ENCODE measurements at regions not wholly inside any gene's neighbourhood (a gene's known extent, or its start where the extent isn't known, plus 50 kb on each side); places are given as distances from the start of the nearest gene placed in this dataset.

DNA sequence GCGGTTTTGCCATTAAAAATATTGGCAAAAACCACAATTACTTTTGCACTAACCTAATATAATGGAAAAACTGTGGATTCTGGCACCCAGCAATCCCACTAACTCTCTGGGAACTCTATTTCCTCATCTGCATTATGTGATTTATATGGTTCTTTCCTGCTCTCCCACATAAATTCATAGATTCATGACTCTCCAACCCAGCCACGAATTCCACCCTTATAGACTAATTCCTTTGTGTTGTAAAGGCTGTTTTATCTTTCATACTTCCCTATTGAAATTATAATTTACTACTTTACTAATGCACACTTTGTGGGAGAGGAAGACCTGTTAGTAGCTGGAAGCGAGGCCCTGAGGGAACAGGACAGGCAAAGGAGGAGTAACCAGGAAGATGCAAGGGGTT is 88.4 kb upstream of the GNAO1 start:
- peaks cover 2% of the 10 kb centered on the region; the same call in 1 of the 2 replicates for H3K27me3 ChIP-seq (ENCODE audit: control insufficient read depth, low read length)
- no peaks in the 10 kb centered on the region for H4K20me1 ChIP-seq (ENCODE audit: control insufficient read depth, insufficient read depth, low read depth, low read length)
- H3K4me2 ChIP-seq (ENCODE audit: low read length): no peak overlapping the region
- no peak overlapping the region for H3K4me3 ChIP-seq (ENCODE audit: low read length)
- H3K79me2 ChIP-seq (ENCODE audit: control insufficient read depth, low read length): no peaks in the 10 kb centered on the region
- H3K9me3 ChIP-seq (ENCODE audit: control insufficient read depth, insufficient read depth, low read length): no peaks in the 10 kb centered on the region
- H3K36me3 ChIP-seq (ENCODE audit: control insufficient read depth, low read length): no peaks in the 10 kb centered on the region
- H3K4me1 ChIP-seq (ENCODE audit: control insufficient read depth, low read length): no peaks in the 10 kb centered on the region
- no peaks in the 10 kb centered on the region for H3K9me2 ChIP-seq (replicated peaks; ENCODE audit: control insufficient read depth, low read length)
- H3F3A ChIP-seq (ENCODE audit: control insufficient read depth, insufficient read depth): no peaks in the 10 kb centered on the region
- no peak for TF ChIP-seq EZH2phosphoT487 (IDR thresholded peaks at IDR 0.05; ENCODE audit: borderline replicate concordance, low read length)
- TF ChIP-seq, protein P1, sequence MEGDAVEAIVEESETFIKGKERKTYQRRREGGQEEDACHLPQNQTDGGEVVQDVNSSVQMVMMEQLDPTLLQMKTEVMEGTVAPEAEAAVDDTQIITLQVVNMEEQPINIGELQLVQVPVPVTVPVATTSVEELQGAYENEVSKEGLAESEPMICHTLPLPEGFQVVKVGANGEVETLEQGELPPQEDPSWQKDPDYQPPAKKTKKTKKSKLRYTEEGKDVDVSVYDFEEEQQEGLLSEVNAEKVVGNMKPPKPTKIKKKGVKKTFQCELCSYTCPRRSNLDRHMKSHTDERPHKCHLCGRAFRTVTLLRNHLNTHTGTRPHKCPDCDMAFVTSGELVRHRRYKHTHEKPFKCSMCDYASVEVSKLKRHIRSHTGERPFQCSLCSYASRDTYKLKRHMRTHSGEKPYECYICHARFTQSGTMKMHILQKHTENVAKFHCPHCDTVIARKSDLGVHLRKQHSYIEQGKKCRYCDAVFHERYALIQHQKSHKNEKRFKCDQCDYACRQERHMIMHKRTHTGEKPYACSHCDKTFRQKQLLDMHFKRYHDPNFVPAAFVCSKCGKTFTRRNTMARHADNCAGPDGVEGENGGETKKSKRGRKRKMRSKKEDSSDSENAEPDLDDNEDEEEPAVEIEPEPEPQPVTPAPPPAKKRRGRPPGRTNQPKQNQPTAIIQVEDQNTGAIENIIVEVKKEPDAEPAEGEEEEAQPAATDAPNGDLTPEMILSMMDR (IDR thresholded peaks at IDR 0.05; ENCODE audit: low read depth, low read length, poor library complexity, severe bottlenecking): no peak
- no peak overlapping the region for H3K27ac ChIP-seq (ENCODE audit: low read depth, low read length)

DNA sequence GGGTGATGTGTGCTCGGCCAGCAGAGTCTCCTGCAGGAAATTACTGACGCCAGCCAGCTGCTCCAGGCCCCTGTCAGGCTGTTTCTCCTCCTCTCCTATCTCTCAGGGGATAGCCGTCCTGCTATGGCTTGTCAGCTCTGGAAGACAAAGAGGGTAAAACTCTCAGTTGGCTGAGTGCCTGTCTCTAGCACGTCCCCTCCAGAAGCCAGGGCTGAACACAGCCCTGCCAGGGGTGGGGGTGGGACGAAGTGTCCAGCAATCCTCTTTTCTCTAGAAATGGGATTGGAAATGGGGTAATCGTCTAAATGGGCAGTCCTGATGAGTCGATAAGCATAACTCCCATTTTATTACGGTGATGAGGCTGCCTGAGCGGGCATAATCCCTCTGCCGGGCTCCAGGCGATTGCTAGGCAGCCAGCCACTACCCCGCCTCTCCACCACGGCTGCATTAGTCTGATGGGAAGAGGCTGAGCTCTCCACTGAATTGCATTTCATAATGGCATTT is 89.1 kb upstream of the GNAO1 start:
- H3K4me3 ChIP-seq (ENCODE audit: low read length): no peak overlapping the region
- no peaks in the 10 kb centered on the region for H3K9me3 ChIP-seq (ENCODE audit: control insufficient read depth, insufficient read depth, low read length)
- no peaks in the 10 kb centered on the region for H3K36me3 ChIP-seq (ENCODE audit: control insufficient read depth, low read length)
- H3F3A ChIP-seq (ENCODE audit: control insufficient read depth, insufficient read depth): no peaks in the 10 kb centered on the region
- no peaks in the 10 kb centered on the region for H3K9me2 ChIP-seq (replicated peaks; ENCODE audit: control insufficient read depth, low read length)
- H3K79me2 ChIP-seq (ENCODE audit: control insufficient read depth, low read length): no peaks in the 10 kb centered on the region
- H4K20me1 ChIP-seq (ENCODE audit: control insufficient read depth, insufficient read depth, low read depth, low read length): no peaks in the 10 kb centered on the region
- peaks cover 2% of the 10 kb centered on the region; the same call in 1 of the 2 replicates for H3K27me3 ChIP-seq (ENCODE audit: control insufficient read depth, low read length)
- H3K27ac ChIP-seq (ENCODE audit: low read depth, low read length): no peak overlapping the region
- H3K4me1 ChIP-seq (ENCODE audit: control insufficient read depth, low read length): no peaks in the 10 kb centered on the region
- TF ChIP-seq EZH2phosphoT487 (IDR thresholded peaks at IDR 0.05; ENCODE audit: borderline replicate concordance, low read length): no peak
- TF ChIP-seq, protein P1 (IDR thresholded peaks at IDR 0.05; ENCODE audit: low read depth, low read length, poor library complexity, severe bottlenecking): no peak
- no peak overlapping the region for H3K4me2 ChIP-seq (ENCODE audit: low read length)

GRCh38 chr16:56101480-56101879 is 89.8 kb upstream of the GNAO1 start:
- H3F3A ChIP-seq (ENCODE audit: control insufficient read depth, insufficient read depth): no peaks in the 10 kb centered on the region
- H3K9me2 ChIP-seq (replicated peaks; ENCODE audit: control insufficient read depth, low read length): no peaks in the 10 kb centered on the region
- no peak overlapping the region for H3K27ac ChIP-seq (ENCODE audit: low read depth, low read length)
- H3K27me3 ChIP-seq (ENCODE audit: control insufficient read depth, low read length): peaks cover 2% of the 10 kb centered on the region; the same call in 1 of the 2 replicates
- no peak overlapping the region for H3K4me3 ChIP-seq (ENCODE audit: low read length)
- no peaks in the 10 kb centered on the region for H3K36me3 ChIP-seq (ENCODE audit: control insufficient read depth, low read length)
- H3K9me3 ChIP-seq (ENCODE audit: control insufficient read depth, insufficient read depth, low read length): no peaks in the 10 kb centered on the region
- no peaks in the 10 kb centered on the region for H3K4me1 ChIP-seq (ENCODE audit: control insufficient read depth, low read length)
- H3K79me2 ChIP-seq (ENCODE audit: control insufficient read depth, low read length): no peaks in the 10 kb centered on the region
- no peaks in the 10 kb centered on the region for H4K20me1 ChIP-seq (ENCODE audit: control insufficient read depth, insufficient read depth, low read depth, low read length)
- TF ChIP-seq, protein P1 (IDR thresholded peaks at IDR 0.05; ENCODE audit: low read depth, low read length, poor library complexity, severe bottlenecking): no peak
- TF ChIP-seq EZH2phosphoT487 (IDR thresholded peaks at IDR 0.05; ENCODE audit: borderline replicate concordance, low read length): no peak
- no peak overlapping the region for H3K4me2 ChIP-seq (ENCODE audit: low read length)
